ENCODE measurements at regions not wholly inside any gene's neighbourhood (a gene's known extent, or its start where the extent isn't known, plus 50 kb on each side); places are given as distances from the start of the nearest gene placed in this dataset.

DNA sequence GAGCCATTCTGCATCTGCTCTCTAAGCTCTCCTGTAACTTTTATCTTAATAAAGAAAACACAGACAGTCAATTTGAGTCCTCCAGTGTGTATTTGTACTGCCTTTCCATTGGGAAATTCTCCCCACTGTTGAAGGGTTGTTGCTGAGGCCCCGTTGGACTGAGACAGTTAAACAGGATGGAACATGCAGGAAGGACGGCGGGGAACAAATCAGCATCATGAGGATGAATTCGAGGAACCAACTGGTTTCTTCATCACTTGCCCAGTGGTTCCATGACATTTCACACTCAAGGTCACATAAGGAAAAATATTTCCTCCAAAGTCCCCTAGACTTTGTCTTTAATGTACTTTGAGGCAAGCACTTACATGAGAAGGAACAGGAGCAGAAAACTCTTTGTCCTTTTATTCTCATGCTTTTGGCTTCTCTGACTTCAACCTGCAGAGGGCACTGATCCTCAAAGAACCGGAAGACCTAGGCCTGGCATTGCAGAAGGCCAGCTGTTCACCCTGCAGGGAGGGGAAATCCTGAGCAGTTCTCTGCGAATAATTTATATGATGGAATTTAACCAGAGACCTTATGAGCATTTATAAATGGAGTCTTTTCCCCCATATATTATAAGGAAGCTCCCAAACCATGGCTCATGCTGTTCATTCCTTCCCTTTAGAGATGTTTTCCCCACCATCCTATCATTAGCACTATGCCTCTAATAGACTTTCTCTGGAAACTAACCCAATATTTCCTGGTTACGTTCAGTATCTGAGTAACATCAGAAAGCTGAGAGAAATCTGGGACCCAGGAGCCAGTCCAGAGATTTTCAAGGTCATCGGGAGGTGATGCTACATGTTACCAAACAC lies 55.2 kb upstream of the ADGRF1 start:
- peak; percentile 46 for DNase-seq (ENCODE audit: low read depth)
- TF ChIP-seq, protein P1, sequence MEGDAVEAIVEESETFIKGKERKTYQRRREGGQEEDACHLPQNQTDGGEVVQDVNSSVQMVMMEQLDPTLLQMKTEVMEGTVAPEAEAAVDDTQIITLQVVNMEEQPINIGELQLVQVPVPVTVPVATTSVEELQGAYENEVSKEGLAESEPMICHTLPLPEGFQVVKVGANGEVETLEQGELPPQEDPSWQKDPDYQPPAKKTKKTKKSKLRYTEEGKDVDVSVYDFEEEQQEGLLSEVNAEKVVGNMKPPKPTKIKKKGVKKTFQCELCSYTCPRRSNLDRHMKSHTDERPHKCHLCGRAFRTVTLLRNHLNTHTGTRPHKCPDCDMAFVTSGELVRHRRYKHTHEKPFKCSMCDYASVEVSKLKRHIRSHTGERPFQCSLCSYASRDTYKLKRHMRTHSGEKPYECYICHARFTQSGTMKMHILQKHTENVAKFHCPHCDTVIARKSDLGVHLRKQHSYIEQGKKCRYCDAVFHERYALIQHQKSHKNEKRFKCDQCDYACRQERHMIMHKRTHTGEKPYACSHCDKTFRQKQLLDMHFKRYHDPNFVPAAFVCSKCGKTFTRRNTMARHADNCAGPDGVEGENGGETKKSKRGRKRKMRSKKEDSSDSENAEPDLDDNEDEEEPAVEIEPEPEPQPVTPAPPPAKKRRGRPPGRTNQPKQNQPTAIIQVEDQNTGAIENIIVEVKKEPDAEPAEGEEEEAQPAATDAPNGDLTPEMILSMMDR (IDR thresholded peaks at IDR 0.05; ENCODE audit: control insufficient read depth, insufficient read depth, low read depth, low read length, missing control alignments) = peak; percentile 83
- no peak overlapping the region for H3K4me3 ChIP-seq (ENCODE audit: control insufficient read depth, low read depth, low read length)

DNA sequence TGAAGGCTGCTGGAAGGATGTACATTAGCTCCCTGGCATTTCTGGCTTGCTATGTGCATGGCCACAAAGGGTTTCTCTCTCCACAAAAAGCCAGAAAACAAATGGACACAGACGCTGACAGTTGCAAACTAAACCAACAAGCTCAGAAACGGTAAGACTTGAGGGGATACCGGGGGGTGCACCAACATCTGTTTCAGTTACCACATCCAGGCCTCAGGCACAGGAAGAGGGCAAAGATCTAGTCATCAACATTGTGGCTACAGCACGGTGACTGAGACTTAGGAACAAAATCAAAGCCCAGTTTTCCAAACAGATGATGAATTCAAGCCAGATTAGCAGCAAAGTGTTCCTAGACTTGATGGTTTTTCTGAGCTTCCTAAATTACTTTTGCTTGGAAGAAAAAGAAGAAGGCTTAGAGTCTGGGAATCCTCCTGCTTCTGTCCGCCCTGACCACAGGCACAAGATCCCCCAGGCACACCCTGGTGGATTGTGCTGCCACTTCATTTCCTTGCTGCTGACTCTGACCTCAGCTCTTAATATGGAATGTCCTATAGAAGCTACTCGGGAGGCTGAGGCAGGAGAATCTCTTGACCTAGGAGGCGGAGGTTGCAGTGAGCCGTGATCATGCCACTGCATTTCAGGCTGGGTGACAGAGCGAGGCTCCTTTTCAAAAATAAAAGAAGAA lies 54.2 kb upstream of the ADGRF1 start:
- DNase-seq (ENCODE audit: low read depth) = no peak
- TF ChIP-seq, protein P1 (IDR thresholded peaks at IDR 0.05; ENCODE audit: control insufficient read depth, insufficient read depth, low read depth, low read length, missing control alignments) = no peak
- no peak overlapping the region for H3K4me3 ChIP-seq (ENCODE audit: control insufficient read depth, low read depth, low read length)

DNA sequence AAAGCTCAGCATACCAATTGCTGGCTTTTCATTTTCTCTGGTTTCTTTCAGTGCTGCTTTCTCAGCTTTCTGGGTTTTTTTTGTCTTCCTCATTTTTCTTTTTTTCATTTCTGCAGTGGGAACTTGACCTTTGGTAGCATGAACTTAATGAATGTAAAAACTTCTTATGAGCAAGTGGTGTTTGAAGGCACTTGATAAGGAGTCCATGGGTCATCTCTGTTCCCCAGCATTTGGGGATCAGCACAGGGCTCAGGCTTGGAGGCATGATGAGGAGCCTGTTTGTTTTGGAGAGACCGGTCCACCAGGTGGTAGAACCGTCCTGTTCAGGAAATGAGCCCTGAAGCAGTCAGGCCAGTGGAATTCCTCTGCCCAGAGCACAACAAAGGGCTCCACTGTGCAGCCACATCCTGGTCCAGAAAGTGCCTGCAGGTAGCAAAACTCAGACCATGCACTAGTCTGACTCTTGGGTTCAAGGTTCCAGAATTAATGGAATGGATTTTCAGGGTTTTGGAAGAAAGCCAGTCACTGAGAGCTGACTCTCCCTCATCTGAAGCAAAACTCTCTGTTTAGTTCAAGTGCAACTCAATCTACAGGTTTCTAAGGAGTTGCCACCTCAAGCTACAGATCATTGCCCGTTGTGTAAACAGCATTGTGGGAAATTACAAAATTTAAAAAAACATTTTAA lies 52.3 kb upstream of the ADGRF1 start:
- DNase-seq (ENCODE audit: low read depth) = no peak
- TF ChIP-seq, protein P1 (IDR thresholded peaks at IDR 0.05; ENCODE audit: control insufficient read depth, insufficient read depth, low read depth, low read length, missing control alignments) = no peak
- H3K4me3 ChIP-seq (ENCODE audit: control insufficient read depth, low read depth, low read length) = no peak overlapping the region

DNA sequence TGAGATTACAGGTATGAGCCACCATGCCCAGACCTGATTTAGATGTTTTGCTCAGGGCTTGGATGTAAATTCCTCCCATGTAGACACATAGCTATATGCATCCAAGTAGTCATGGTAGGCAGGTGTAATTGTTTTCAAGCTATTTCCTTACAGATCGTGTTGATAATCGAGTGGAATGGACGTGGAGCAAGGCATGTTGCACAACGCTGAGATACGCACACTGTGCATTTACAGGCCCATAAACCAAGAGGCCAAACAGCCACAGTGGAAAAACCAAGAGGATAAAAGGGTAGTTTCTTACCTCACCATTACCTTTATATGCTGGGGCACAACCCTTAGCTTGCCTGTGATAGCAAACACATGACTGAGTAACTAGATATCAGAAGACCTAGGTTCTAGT lies 51.0 kb upstream of the ADGRF1 start:
- no peak overlapping the region for H3K4me3 ChIP-seq (ENCODE audit: control insufficient read depth, low read depth, low read length)
- no peak for DNase-seq (ENCODE audit: low read depth)
- TF ChIP-seq, protein P1 (IDR thresholded peaks at IDR 0.05; ENCODE audit: control insufficient read depth, insufficient read depth, low read depth, low read length, missing control alignments) = no peak

GRCh38 chr6:47091886-47092668 lies 49.9 kb upstream of the ADGRF1 start:
- no peak for DNase-seq (ENCODE audit: low read depth)
- TF ChIP-seq, protein P1 (IDR thresholded peaks at IDR 0.05; ENCODE audit: control insufficient read depth, insufficient read depth, low read depth, low read length, missing control alignments) = no peak

More at GRCh38 chr6:47091886-47092668, 49.9 kb upstream of the ADGRF1 start:
- no peak overlapping the region for H3K4me3 ChIP-seq (ENCODE audit: control insufficient read depth, low read depth, low read length)
